ENCODE measurements at regions not wholly inside any gene's neighbourhood (a gene's known extent, or its start where the extent isn't known, plus 50 kb on each side); places are given as distances from the start of the nearest gene placed in this dataset.

DNA sequence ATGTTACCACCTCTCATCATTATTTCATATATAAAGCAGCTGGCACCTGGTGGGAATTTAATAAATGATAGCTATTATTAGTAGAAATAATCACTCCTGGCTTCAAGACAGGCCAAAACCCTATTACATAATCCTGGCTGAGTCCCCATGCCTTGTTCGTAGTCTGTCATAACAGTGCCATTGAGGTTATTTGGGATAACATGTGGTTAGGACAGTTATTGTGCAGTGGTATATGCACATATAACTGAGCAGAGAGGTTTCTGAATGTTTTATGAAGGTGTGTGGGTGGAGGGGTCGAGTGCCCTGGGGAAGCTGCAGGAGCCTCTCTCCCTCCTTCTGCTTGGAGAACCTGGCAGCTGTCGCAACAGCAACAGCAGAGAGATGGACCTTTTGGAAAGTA, 162.4 kb upstream of the NABP1 start:
- DNase-seq: no peak

DNA sequence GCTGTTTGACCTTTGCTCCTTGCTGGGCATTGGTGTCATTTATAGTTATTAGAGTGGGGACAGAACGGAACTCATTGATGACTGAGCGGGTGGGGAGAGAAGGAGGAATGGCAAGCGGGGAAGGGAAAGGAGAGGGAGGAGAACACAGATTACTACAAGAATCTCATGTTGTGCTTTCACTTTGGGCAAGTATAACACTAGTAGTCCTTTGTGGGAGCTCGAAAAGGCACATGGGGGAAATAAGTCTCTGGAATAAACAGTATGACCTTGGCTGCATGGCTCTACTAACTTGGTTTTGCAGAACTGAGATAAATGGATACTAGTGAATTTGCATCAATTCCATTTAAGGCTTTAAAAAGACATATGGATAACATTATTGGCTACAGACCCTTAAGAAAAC, 161.7 kb upstream of the NABP1 start:
- DNase-seq: no peak

DNA sequence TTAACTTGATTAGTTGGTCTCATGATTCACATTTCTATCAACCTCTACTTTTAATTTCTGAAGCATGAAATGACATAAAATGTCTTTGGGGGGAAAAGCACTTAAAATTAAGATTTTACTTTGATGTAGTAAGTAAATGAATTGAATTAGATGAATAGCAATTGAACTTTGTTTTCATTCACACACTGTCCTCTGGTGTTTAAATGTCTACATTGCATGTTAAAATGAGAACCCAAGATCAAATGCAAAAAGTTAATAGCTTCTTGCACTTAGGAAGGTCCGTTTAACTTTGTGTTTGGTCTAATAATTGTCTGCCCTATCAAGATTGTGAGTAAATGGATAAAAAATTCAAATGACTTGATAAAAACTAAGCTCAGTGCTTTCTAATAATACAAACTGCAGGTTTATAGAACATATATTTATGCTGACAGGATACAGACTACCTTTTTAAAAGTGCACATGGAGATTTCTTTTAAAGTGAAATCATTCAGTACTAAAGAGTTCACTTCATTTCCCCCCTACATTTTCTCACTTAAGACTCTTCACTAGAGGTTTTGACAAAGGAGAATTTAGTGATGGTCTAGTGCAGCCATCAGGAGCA, 156.2 kb upstream of the NABP1 start:
- DNase-seq: no peak

DNA sequence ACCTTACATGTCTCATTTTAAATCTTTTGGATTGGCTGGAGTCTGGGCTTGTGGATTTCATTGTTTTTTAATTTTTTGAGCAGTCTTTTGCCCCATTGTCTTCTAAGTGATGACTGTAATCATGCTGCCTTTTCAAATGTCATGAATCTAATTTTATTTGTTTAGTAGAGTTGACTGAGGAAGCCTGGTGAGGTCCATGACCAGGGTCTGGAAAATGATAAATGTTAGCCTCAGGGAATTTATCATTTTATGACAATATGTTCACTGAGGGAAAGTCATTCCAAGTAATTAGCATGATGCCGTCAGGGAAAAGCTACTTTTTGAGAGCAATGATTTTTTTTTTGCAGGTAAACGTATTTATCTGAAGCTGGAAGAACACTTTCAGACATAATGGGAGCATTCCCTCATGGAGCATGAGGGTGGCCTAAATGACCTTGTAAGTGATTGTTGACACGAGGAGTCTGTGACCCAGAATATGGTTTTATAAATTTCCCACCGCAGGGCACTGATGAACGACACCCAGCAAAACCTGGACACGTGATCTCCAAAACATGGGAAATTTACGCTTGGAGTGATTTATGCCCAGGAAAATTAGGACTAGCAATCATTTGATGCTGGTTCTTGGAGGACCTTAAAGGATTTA, 155.3 kb upstream of the NABP1 start:
- DNase-seq: no peak

DNA sequence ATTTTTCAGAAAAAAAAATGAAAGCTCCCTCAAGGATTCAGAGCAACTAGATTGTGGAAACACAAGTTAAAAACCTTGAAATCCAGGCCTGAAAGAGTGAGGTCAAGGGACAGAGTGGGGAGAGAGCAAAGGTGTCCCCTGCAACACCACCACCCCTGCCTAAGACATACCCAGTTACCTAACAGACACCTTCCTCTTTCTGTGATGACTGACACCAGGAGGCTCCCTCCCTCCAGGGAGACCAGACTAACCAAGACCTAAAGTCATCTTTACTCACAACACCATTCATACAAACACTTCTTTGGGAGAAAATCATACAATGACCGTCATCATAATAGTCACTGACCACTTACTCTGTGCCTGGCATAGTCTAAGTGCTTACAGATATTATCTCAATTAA, 151.8 kb upstream of the NABP1 start:
- DNase-seq: no peak

DNA sequence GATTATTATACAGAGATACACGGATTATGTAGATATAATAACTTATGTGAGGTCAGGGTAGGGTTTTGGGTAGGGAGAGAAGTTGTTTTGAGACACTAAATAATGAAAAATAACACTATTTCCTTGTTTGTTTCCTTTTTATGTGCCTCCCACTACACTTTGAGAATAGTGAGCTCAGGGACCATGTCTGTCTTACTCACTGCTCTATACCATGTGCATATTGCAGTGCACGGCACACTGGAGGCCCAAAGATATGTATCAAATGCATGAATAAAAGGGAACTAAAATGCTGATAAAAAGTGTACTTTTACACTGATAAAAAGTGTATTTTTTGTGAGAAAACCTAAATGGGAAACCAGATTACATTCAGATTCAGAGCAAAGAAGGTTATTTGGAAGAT, 151.4 kb upstream of the NABP1 start:
- no peak for DNase-seq

DNA sequence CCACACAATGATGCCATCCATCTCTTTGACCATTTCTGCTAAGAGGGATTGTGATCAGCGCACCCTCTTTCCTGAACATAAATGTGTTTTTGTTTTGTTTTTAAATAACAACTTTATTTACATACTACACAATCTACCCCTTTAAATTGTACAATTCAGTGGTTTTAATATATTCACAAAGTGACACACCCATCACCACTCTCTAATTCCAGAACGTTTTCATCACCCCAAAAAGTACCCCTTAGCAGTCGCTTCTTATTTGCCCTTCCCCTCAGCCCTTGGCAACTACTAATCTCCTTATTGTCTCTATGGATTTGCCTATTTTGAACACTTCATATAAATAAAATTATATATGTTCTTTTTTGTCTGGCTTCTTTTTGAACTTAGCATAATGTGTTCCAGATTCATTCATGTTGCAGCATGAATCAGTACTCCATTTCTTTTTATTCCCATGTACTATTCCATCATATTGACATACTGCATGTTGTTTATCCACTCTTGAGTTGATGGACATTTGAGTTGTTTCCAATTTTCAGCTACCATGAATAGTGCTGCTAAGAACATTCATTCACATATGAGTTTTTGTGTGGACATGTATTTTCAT, 150.9 kb upstream of the NABP1 start:
- DNase-seq: no peak

DNA sequence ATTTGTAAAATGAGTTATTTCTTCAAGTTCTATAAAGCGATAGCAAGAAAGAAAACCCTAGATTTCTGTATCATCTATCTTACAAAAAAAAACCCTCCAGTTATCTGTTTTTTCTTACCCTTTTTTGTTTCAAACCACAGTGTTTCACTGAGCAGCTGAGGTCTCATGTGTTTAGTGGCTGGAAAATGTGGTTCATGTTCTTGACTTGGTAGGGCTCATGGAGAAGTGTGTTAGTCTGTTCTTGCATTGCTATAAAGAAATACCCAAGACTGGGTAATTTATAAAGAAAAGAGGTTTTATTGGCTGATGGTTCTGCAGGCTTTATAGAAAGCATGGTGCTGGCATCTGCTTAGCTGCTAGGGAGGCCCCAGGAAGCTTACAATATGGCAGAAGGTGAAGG, 147.3 kb upstream of the NABP1 start:
- DNase-seq: no peak

DNA sequence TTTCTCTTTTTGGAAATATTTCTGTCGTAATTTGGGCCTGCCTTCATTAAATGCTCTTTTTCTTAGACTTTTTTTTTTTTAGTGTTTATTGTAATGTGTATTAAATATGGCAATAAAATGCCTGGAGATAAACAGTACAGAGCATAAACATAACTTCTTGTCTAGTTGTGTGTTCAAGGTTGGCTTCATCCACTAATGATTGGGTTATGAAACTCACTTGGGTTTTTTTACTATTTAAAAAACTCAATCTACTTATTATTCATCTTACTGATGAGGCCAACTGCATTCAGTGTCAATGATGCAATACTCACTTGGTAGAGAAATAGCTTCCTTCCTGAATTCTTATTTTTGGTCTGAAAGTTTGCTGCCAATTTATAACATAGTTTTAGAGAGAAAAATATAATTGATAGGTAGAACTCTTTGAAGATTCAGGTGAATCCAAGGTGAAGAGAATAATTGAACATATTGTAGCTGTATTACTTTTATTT, 144.2 kb upstream of the NABP1 start:
- no peak for DNase-seq

DNA sequence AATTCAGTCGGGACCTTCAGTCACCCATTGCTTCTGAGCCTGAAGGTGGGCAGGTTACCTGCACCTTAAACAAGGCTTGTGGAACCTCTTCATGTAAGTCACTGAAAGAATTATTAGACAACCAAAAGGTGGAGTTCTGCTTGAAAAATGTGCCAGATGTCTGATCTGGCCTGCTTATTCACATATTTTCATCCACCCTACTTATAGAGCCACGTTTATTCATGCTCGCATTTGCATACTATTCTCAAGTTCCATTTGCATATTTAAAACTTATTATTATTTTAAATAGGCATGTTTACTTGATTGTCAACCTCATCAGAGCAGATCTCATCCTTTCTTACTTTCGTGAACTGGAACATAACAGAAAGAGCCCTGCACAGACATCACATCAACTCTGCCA, 140.0 kb upstream of the NABP1 start:
- DNase-seq: no peak

DNA sequence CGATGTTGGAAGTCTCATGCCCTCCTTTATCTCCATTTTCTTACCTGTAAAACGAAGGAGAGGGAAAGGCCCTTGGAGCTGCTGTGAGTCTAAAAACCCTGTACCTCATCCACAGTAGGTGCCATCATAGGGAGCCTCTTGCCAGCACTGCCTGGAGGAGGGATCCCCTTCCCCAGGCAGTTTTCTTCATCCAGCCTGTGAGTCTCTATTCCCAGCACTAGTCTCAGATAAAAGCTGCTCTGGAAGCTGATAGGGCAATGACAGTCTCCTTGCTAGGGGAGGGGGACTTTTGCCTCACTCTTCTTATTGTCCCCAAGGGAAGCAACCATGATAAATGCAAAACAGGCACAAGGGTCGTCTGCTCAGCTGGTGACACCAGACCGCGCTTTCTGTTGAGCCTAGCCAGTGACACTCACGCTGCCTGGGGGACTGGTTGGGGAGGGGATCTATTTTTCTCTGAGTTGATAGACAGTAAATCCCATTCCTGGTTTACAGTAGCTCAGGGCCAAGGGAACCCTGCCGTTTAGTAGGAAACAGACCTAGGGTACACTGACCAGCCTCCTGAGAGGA, 139.5 kb upstream of the NABP1 start:
- no peak for DNase-seq

DNA sequence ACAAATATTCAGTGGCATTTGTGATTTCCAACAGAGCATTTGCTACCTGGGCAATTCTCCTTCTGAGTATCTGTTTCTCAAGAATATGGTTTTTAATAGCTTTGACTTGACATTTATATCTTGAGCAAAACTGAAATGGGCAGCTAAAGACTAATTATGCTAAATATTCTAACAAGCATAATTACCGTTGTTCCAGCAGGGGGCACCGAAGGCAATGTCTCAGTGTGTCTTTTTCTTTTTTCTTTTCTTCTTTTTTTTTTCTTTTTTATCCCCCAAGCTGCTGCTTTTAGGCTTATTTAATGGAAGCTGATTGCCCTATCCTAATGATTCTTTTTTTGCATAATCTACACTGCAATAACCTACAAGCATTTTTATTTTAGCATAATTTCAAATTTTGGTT, 138.9 kb upstream of the NABP1 start:
- DNase-seq: no peak

DNA sequence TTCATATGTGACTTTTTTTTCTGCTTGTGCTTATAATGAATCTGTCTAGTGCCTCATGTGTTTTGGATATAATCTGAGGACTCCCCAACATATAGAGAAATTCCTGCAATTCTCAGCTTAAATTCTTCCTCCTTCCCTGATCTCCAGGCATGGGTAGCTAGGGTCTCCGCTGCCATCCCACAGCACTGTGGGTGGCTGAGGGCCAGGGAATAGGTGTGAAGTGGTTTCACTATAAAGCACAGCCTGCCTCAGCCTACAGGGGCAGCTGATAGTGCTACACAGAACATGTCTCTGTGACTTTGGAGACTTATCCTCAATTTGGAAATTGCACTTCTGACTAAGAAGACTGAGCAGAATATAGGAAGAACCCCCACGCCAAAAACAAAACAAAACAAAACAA, 137.3 kb upstream of the NABP1 start:
- DNase-seq: no peak

DNA sequence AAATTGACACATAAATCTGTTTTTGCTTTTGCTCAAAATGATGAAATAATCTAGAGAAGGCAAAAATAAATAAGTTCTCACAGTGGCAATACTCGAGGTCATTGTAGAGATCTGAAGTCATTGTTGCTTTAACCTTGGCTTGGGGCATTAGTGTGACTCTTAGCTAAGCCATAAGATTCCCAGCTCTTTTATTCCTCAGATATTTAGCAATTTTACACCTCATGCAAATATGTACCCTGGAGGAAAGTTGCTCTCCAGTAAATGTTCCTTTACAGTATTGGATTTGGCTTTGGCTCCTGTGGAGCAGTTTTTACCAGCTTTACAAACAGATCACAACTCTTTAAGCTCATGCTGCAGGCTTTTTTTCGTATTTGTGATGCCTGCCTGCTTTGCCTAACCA, 134.2 kb upstream of the NABP1 start:
- DNase-seq: no peak

DNA sequence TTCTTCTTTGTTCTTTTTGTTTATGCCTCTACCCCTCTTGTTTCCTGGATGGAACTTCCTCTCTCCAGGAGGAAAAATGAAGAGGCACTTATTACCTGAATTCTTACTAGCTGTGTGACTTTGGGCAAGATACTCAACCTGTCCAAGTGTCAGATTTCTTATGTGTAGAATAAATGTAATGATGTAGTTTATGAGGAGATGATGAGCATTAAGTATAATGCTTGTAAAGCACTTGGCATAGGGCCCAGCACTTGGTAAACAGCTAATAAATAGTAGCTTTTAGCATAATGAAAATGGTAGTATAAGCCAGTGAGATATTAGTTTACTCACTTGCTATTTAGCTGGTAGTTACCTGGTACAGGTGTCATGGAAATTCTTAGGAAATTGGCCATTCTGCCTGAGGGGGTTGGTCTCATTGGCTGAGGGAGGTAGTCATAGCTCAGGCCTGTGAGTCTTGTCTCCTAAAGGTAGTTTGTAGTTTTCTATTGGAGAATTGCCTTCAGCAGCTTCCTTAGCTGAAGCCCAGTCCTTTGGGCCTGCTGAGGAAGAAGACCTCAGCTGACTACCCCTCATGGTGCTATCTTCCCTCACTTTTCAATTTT, 133.4 kb upstream of the NABP1 start:
- no peak for DNase-seq

DNA sequence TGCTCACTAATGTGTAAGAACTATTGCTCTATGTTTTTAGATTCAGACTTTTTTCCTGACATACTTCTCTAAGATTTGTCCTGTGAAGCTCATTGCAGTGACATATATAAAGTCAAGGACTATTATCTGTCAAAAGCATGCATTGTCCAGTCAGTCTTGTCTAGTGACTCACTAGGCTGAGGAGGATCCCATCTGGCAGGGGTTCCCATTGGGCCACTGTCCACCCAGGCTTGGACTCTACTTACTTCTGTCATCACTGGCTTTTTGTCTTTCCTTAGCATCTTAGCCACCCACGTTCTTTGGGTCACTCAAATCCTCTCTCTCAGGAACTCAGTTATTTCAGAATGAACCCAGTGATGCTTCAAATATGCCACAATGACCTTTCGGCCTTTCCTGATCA, 132.6 kb upstream of the NABP1 start:
- DNase-seq: no peak

DNA sequence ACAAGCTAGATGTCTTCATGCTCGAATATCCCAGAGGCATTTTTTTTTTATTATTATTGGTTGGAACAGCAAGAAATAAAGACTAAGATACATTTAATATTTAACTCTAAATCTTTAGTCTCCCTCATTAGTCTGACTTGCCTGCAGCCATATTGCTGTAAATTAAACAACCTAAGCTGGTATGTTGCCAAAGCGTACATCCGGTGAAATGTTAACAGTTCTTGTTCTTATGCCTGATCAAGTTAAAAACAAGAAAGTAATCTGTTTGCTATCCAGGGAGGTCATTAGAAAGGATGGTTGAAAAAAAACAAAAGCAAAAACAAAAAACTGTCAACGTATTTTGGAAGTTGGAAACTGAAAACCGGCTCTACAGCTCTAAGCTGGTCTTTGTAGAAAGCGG, 125.9 kb upstream of the NABP1 start:
- no peak for DNase-seq

DNA sequence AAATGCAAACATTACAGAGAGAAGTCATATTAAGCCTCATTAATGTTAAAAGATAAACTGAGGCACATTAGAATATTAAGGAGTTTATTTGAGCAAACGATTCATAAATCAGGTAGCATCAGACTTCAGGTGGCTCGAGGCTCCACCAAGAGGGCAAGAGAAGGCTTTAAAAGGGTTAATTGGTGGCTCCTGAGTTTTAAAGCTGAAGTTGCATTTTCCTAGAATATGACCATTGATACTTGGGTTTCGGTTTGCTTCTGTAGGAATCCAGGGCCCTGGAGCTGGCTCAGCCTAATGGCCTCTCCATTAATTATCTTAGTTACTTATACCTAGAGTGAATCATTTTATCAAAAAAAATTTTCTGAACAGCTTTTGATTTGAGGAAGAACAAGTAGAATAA, 123.7 kb upstream of the NABP1 start:
- no peak for DNase-seq

DNA sequence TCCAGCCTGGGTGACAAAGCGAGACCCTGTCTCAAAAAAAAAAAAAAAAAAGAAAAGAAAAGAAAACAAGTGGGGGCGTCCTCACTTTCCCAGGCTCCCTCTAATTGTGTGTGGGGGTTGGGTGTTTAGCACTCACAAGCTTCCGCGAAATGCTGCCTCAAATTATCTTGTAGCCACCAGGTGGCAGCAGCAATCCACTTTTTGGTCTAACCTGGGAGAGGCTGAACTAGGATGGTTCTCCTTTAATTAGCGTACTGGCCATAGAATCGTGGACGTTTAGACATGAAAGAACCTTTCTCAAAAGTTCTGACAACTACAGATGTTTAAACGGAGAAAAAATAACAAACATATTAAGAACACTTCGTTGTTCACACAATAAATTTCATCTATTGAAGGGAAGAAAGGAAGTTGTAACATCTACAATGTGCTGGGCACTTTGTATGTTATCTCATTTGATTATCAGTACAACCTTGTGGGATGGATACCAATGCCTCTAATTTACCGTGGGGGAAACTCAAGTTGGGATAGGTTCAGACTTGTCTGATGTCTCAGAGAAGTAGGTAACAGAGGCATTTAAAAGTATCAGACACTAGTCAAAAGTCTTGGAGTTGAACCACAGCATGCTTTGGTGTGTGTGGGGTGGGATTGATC, 122.7 kb upstream of the NABP1 start:
- DNase-seq: peak in 1 of 2 experiments; percentile 38

DNA sequence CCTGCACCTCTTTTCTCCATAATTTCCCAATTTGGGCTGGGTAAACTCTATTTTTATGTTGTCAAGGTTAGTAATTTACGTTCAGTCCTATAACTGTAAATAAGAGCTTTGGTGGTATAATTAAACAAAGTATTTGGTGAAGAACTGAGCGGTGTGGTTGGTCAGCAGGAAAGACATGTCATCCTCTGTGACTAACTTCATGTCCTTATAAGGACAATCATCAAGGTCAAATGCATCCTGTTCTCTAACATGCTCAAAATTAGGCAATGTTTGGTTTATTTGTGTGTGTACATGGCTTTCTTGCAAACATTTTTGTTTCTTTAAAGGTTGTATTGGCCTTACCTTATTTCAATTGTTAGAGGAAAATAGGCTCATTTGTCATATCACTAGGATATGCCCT, 121.5 kb upstream of the NABP1 start:
- no peak for DNase-seq

DNA sequence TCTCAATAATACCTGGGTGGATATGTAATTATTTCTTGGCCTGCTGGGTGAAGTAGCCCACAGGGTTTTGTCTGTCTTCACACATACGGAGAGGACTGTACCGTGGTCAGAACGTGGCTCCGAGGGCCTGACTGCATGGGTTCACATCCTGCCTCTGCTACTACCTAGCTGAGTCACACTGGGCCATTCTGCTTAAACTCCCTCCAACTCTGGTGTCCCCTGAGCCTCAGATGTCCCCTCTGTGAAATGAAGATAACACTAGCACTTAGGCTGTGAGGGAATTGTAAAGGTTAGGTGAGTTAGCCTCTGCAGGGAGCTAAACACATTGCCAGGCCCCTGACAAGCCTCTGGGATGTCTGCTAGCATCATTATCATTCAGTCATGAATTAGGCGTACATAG, 120.1 kb upstream of the NABP1 start:
- no peak for DNase-seq

DNA sequence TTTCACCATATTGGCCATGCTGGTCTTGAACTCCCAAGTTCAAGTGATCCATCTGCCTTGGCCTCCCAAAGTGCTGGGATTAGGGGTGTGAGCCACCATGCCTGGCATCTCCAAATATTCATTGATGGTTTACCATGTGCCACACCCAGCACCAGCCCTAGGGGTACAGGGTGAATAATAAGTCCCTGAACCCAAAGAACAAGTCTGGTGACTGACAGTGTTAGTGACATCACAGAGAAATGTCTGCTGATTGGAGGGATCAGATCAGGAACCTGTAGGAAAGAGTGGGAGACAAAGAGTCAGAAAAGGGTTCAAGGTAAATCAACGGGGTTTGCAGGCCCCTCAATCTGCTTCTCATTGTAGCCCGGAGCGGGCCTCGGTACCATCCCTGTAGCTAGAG, 118.4 kb upstream of the NABP1 start:
- no peak for DNase-seq

DNA sequence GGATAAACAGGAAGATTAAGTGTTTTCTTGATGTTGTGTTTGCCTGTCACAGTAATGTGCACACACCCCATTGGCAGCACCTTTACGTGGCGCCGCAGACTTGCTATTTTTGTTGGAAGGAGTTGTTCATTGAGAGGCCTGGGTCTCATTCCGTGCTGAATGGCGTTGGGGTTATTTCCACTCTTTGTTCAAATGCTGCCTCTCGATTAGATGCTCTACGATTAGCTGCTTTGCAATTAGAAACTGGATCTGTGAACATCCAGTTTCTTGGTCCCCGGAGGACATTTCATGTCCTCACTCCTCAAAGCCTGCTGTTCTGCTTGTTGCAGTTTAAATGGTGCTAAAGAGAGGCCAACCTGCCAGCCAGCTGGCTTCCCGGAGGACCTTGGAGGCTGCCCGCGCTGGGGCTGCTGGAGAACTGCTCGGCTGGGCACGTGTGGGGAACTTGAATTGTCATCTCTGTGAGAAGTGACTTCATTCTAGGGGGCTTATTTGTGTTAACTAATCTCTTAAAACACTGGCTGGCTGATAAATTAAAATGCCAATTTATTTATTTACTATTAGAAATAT, 117.4 kb upstream of the NABP1 start:
- DNase-seq: no peak
